A549 (cell line): ENCODE measurements at regions not wholly inside any gene's neighbourhood (a gene's known extent, or its start where the extent isn't known, plus 50 kb on each side); places are given as distances from the start of the nearest gene placed in this dataset.

Source experiments
- ATAC-seq, 2 experiments: fragments of 200-7000 bp in 1 of 2; fragments of >200 bp in 1 of 2; cut with Nextera tagmentation in 1 of 2; cut with Tn5 transposase in 1 of 2; 3 replicates each; pipeline versions ENCODE4 v1.8.0 to v1.9.1; 2018 to 2020; ENCODE audit warnings: mild to moderate bottlenecking in 1 of 2, moderate library complexity in 1 of 2
- CTCF ChIA-PET: fragments of 300-600 bp; sonication (Branson Sonifier 250); formaldehyde crosslinking; extraction: SDS; loops from one replicate; lab custom pipeline; 2021; ENCODE audit warnings: antibody characterized with exemption, inconsistent platforms; lab: Yijun Ruan, JAX
- POLR2A ChIA-PET: fragments of 350-600 bp; formaldehyde crosslinking; extraction: SDS; loops from one replicate; lab custom pipeline; 2021; ENCODE audit warnings: antibody characterized with exemption, inconsistent platforms; lab: Yijun Ruan, JAX
- DNase-seq, 2 experiments: peaks; one replicate each; pipeline versions ENCODE4 v3.0.0 to v3.0.0-alpha.2; 2011 to 2016; ENCODE audit warnings: low read depth in 1 of 2, low spot score in 1 of 2
- FAIRE-seq: peaks from 2 replicates; lab custom pipeline; 2011; peaks lifted over from hg19 to GRCh38; lab: Jason Lieb, UNC
- H3K27ac ChIP-seq, 2 experiments: fragments of >200 bp; sonication (Bioruptor Twin); formaldehyde crosslinking; 3 replicates each; pipeline ENCODE4 v1.5.1; 2016 to 2017
- H3K4me1 ChIP-seq: fragments of >200 bp; sonication (Bioruptor Twin); formaldehyde crosslinking; 3 replicates; pipeline ENCODE4 v1.6.1; 2016
- H3K4me2 ChIP-seq: fragments of >200 bp; sonication (Bioruptor Twin); formaldehyde crosslinking; 3 replicates; pipeline ENCODE4 v1.6.1; 2016
- H3K4me3 ChIP-seq: fragments of >200 bp; sonication (Bioruptor Twin); formaldehyde crosslinking; 3 replicates; pipeline ENCODE4 v1.5.1; 2016
- H3K9me3 ChIP-seq: fragments of >200 bp; sonication (Bioruptor Twin); formaldehyde crosslinking; 3 replicates; pipeline ENCODE4 v1.6.1; 2016
- ATOH8 ChIP-seq: fragments of 250-450 bp; sonication (Bioruptor Pico); IDR thresholded peaks from 2 replicates; pipeline ENCODE4 v1.5.0; 2020; ENCODE audit warnings: low read depth, mild to moderate bottlenecking, moderate library complexity
- BHLHE40 ChIP-seq: IDR thresholded peaks from 2 replicates; pipeline ENCODE4 v1.6.1; 2012; ENCODE audit warnings: low read depth, low read length, inconsistent platforms
- CBX8 ChIP-seq: fragments of 200-600 bp; sonication (generic); IDR thresholded peaks from 2 replicates; pipeline ENCODE4 v1.6.1; 2016
- CEBPB ChIP-seq, 2 experiments: fragments of >200 bp in 1 of 2; sonication (Bioruptor Twin) in 1 of 2; formaldehyde crosslinking in 1 of 2; IDR thresholded peaks; 2 replicates each; pipeline ENCODE4 v1.6.1; 2012 to 2016
- EHMT2 ChIP-seq: fragments of 200-600 bp; sonication (generic); IDR thresholded peaks from 2 replicates; pipeline ENCODE4 v1.6.1; 2016; ENCODE audit warnings: antibody characterized with exemption, low read depth, mild to moderate bottlenecking, moderate library complexity
- EP300 ChIP-seq, 2 experiments: fragments of >200 bp; sonication (Bioruptor Twin); formaldehyde crosslinking; IDR thresholded peaks; 2 replicates in 1 of 2; 3 replicates in 1 of 2; pipeline ENCODE4 v1.6.1; 2016 to 2017
- FOSB ChIP-seq: fragments of 250-450 bp; sonication (Bioruptor Pico); IDR thresholded peaks from 2 replicates; pipeline ENCODE4 v1.5.0; 2020; ENCODE audit warnings: mild to moderate bottlenecking, moderate library complexity
- HDAC2 ChIP-seq: fragments of 200-600 bp; sonication (generic); IDR thresholded peaks from 2 replicates; pipeline ENCODE4 v1.6.1; 2016
- HOXA7 ChIP-seq: fragments of 250-450 bp; sonication (Bioruptor Pico); IDR thresholded peaks from 2 replicates; pipeline ENCODE4 v1.5.0; 2020; ENCODE audit warnings: mild to moderate bottlenecking, moderate library complexity
- HOXB5 ChIP-seq: fragments of 250-450 bp; sonication (Bioruptor Pico); IDR thresholded peaks from 2 replicates; pipeline ENCODE4 v1.5.0; 2020; ENCODE audit warnings: mild to moderate bottlenecking, moderate library complexity
- JUNB ChIP-seq: fragments of >200 bp; sonication (Bioruptor Twin); formaldehyde crosslinking; IDR thresholded peaks from 2 replicates; pipeline ENCODE4 v1.6.1; 2016
- KDM1A ChIP-seq: fragments of 200-600 bp; sonication (generic); IDR thresholded peaks from 2 replicates; pipeline ENCODE4 v1.6.1; 2016; ENCODE audit warnings: low read depth, mild to moderate bottlenecking
- MAFK ChIP-seq: fragments of 450-650 bp; IDR thresholded peaks from 2 replicates; pipeline ENCODE4 v1.6.1; 2014; ENCODE audit not compliant: partially characterized antibody
- MAX ChIP-seq: IDR thresholded peaks from 2 replicates; pipeline ENCODE4 v1.6.1; 2012
- NFE2L2 ChIP-seq: fragments of 150-350 bp; conservative IDR thresholded peaks from 2 replicates; pipeline ENCODE4 v1.6.1; 2014; ENCODE audit warnings: low read length
- NR3C1 ChIP-seq: fragments of >200 bp; sonication (Bioruptor Twin); formaldehyde crosslinking; IDR thresholded peaks from 3 replicates; pipeline ENCODE4 v1.6.1; 2017
- RCOR1 ChIP-seq: fragments of 150-350 bp; IDR thresholded peaks from 2 replicates; pipeline ENCODE4 v1.6.1; 2014; ENCODE audit warnings: antibody characterized with exemption, low read length, low read depth
- REST ChIP-seq: fragments of 200-600 bp; sonication (generic); IDR thresholded peaks from 2 replicates; pipeline ENCODE4 v1.6.1; 2016; ENCODE audit warnings: antibody characterized with exemption, mild to moderate bottlenecking, moderate library complexity
- RNF2 ChIP-seq: fragments of 200-600 bp; sonication (generic); IDR thresholded peaks from 2 replicates; pipeline ENCODE4 v1.6.1; 2016; ENCODE audit warnings: low read depth, mild to moderate bottlenecking, antibody characterized with exemption, moderate library complexity, borderline replicate concordance
- SMC3 ChIP-seq: fragments of >200 bp; sonication (Bioruptor Twin); formaldehyde crosslinking; IDR thresholded peaks from 3 replicates; pipeline ENCODE4 v1.6.1; 2018; ENCODE audit warnings: inconsistent platforms
- SREBF2 ChIP-seq: fragments of 450-650 bp; IDR thresholded peaks from 2 replicates; pipeline ENCODE4 v1.6.1; 2014; ENCODE audit warnings: mild to moderate bottlenecking, moderate library complexity
- ZC3H11A ChIP-seq: fragments of 450-650 bp; IDR thresholded peaks from 2 replicates; pipeline ENCODE4 v1.6.1; 2014; ENCODE audit warnings: antibody characterized with exemption, mild to moderate bottlenecking
- ZNF302 ChIP-seq: fragments of 250-450 bp; sonication (Bioruptor Pico); IDR thresholded peaks from 2 replicates; pipeline ENCODE4 v1.9.0; 2021; ENCODE audit warnings: inconsistent platforms, mild to moderate bottlenecking, moderate library complexity
- WGBS: methylation state at CpG from one replicate; pipeline ENCODE4 v1.1.6; 2017; ENCODE audit errors: missing lambda C conversion rate; 5-methylcytosine and 5-hydroxymethylcytosine counted together
- TF ChIP-seq, protein P1 (sequence below): IDR thresholded peaks from 2 replicates; pipeline ENCODE4 v1.6.1; 2012
- TF ChIP-seq, protein P2 (sequence below): fragments of >200 bp; sonication (Bioruptor Twin); formaldehyde crosslinking; IDR thresholded peaks from 3 replicates; pipeline ENCODE4 v1.5.1; 2016
- TF ChIP-seq, protein P3 (sequence below): fragments of 250-450 bp; sonication (Bioruptor Pico); IDR thresholded peaks from 2 replicates; pipeline ENCODE4 v1.5.0; 2021; ENCODE audit warnings: mild to moderate bottlenecking, moderate library complexity, borderline replicate concordance

GRCh38 chr16:65831903-65832666 lies 534.4 kb upstream of the CDH5 start (continued):
- TF ChIP-seq SREBF2, result no peak

DNA sequence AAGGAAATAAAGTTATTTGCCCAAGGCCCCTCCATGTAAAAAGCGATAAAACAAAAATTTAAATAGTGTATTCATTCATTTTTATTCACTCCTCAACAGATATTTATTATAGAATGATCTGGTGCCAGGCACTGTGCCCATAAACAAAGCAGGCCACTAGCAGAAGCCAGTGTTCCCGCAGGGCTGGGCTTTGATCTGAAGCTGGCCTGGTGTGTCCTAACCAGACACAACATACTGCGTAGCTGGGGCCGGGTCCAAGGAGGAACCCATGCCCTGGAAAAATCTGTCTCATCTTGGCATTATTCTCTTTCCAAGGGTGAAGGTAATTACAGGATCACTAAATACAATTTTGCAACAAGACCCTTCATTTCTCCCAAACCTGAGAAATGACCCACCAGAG lies 537.4 kb upstream of the CDH5 start:
- FAIRE-seq (no peak), ATAC-seq (no peak), DNase-seq (no peak)
- TF ChIP-seq HDAC2 (no peak), BHLHE40 (no peak), MAX (no peak), RNF2 (no peak), CBX8 (no peak), HOXA7 (no peak), HOXB5 (no peak), ZC3H11A (no peak)
- Histone ChIP-seq H3K4me1 (no peaks in the 10 kb centered on the region), H3K4me2 (no peak overlapping the region), H3K27ac (no peak overlapping the region), H3K9me3 (no peaks in the 10 kb centered on the region), H3K4me3 (no peak overlapping the region)
- ChIA-PET CTCF (interaction anchor here (1.6 kb wide), 1 partner anchor 11 kb away, joined by 3 read pairs; no protein-coding TSS in a partner anchor), POLR2A (no interaction called here)
- 4% methylated on average over 4 of the region's 4 CpGs for WGBS

GRCh38 chr16:65828296-65828695 lies 538.2 kb upstream of the CDH5 start:
- no peak for TF ChIP-seq SMC3
- TF ChIP-seq KDM1A, result no peak
- TF ChIP-seq, protein P1, sequence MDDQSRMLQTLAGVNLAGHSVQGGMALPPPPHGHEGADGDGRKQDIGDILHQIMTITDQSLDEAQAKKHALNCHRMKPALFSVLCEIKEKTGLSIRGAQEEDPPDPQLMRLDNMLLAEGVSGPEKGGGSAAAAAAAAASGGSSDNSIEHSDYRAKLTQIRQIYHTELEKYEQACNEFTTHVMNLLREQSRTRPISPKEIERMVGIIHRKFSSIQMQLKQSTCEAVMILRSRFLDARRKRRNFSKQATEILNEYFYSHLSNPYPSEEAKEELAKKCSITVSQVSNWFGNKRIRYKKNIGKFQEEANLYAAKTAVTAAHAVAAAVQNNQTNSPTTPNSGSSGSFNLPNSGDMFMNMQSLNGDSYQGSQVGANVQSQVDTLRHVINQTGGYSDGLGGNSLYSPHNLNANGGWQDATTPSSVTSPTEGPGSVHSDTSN, result no peak
- no peak for TF ChIP-seq CEBPB (IDR thresholded peaks at IDR 0.05)
- no peak for TF ChIP-seq EHMT2
- TF ChIP-seq, protein P2, sequence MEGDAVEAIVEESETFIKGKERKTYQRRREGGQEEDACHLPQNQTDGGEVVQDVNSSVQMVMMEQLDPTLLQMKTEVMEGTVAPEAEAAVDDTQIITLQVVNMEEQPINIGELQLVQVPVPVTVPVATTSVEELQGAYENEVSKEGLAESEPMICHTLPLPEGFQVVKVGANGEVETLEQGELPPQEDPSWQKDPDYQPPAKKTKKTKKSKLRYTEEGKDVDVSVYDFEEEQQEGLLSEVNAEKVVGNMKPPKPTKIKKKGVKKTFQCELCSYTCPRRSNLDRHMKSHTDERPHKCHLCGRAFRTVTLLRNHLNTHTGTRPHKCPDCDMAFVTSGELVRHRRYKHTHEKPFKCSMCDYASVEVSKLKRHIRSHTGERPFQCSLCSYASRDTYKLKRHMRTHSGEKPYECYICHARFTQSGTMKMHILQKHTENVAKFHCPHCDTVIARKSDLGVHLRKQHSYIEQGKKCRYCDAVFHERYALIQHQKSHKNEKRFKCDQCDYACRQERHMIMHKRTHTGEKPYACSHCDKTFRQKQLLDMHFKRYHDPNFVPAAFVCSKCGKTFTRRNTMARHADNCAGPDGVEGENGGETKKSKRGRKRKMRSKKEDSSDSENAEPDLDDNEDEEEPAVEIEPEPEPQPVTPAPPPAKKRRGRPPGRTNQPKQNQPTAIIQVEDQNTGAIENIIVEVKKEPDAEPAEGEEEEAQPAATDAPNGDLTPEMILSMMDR, result no peak
- TF ChIP-seq MAFK, result no peak
- no peak for TF ChIP-seq REST
- no peak for TF ChIP-seq FOSB (CRISPR knock-in tag)
- TF ChIP-seq, protein P3, sequence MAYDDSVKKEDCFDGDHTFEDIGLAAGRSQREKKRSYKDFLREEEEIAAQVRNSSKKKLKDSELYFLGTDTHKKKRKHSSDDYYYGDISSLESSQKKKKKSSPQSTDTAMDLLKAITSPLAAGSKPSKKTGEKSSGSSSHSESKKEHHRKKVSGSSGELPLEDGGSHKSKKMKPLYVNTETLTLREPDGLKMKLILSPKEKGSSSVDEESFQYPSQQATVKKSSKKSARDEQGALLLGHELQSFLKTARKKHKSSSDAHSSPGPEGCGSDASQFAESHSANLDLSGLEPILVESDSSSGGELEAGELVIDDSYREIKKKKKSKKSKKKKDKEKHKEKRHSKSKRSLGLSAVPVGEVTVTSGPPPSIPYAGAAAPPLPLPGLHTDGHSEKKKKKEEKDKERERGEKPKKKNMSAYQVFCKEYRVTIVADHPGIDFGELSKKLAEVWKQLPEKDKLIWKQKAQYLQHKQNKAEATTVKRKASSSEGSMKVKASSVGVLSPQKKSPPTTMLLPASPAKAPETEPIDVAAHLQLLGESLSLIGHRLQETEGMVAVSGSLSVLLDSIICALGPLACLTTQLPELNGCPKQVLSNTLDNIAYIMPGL, result no peak
- no peak for TF ChIP-seq NFE2L2
- TF ChIP-seq MAX, result no peak
- TF ChIP-seq HDAC2, result no peak
- no peak for TF ChIP-seq EP300 (IDR thresholded peaks at IDR 0.05)
- TF ChIP-seq ATOH8 (CRISPR knock-in tag), result no peak
- no peak for TF ChIP-seq NR3C1
- TF ChIP-seq ZNF302 (CRISPR knock-in tag), result no peak
- TF ChIP-seq RCOR1, result no peak
- TF ChIP-seq JUNB, result no peak
- ATAC-seq (no peak), DNase-seq (no peak), FAIRE-seq (no peak)
- Histone ChIP-seq H3K4me3 (no peak overlapping the region), H3K27ac (no peak overlapping the region), H3K4me2 (no peak overlapping the region), H3K9me3 (no peaks in the 10 kb centered on the region), H3K4me1 (no peaks in the 10 kb centered on the region)
- 0% methylated on average over 2 of the region's 2 CpGs for WGBS
- POLR2A ChIA-PET, result no interaction called here
- CTCF ChIA-PET, result interaction anchor here (0.7 to 1.6 kb wide), 2 partner anchors 11 to 18 kb away, joined by 3 read pairs; no protein-coding TSS in a partner anchor
